Activated CD4-positive, alpha-beta T cell treated with anti-CD3 and anti-CD28 coated beads, Interleukin-2, amount 50 U/mL, for 4 hours (primary cell): ENCODE measurements at regions not wholly inside any gene's neighbourhood (a gene's known extent, or its start where the extent isn't known, plus 50 kb on each side); places are given as distances from the start of the nearest gene placed in this dataset.
"Not testable (repeated sequence)": the region's sequence is repeated elsewhere in the genome, so short reads cannot be mapped to it uniquely, and the experiment has no call there.

ENCODE experiments used
- DNase-seq, 2 experiments: peaks; one replicate each; pipeline ENCODE4 v3.0.0-alpha.2; 2020

- no peak for DNase-seq
Observed at GRCh38 chr3:88298189-88298588, 148.4 kb downstream of the C3orf38 start.

DNA sequence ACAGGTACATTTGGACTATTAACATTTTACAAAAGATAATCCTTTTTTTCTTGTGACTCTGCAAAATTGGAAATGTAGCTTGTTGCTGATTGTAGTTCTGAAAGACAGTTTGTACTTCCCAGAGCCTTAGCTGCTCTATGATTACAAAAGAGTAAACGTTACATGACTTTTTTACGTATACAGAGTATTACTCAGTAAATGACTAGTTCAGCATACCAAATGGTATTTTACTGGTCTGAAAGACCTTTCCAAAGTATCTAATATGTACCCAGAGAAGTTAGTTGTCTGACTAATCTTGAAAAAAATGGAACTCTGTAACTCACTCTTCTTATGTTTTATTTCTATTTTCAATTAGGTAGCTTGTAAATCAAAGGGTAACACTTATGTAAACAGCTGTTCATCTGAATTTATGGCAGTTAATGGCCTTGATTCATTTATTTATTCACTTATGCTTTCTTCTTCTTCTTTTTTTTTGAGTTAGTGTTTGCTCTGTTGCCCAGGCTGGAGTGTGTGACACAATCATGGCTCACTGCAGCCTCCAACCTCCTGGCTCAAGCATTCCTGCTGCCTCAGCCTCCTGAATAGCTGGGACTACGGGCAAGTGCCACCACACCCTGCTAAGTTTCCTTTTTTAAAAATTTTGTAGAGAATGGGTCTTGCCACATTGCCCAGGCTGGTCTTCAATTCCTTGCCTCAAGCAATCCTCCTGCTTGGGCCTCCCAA, 151.7 kb downstream of the C3orf38 start:
- DNase-seq, result no peak

- DNase-seq, result no peak
Observed at GRCh38 chr3:88301996-88302393, 152.2 kb downstream of the C3orf38 start.

- not testable (repeated sequence) for DNase-seq
Observed at GRCh38 chr3:88303331-88303904, 153.7 kb downstream of the C3orf38 start.

DNA sequence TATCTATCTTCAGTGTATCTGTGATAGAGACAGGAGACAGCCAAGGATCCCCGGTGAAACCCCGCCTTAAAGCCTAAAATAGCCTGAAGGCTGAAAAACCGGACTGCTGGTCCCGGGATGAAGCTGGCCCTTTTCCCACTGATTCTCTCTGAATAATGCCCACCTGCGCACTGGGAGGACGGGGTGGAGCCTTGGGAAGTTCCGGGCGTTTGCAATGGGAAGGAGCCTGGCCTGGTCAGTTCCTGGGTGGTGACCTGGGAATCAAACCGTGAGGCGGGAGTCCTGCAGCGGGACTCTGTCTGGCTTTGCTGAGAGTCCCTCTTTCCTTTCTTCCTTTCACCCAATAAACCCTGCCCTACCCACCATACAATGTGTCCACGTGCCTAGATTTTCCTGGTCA, 157.9 kb downstream of the C3orf38 start:
- DNase-seq, result no peak

DNA sequence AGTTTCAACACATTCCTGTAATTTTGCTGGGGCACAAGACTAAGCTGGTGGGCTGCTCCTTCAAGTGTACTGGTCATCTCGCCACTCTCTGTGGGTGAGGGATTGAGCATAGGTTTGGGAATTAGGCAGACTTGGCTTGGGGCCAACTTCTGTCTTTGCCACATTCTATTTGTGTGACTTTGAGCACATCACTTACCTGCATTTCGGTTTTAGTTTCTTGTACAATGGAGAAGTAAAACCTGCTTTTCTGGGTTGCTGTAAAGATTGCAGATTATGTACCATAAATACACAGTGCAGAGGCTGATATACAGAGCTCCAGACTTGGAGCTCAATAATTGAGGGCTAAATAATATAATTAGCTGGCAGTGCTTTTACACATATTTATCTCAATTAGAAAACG, 162.1 kb downstream of the C3orf38 start:
- no peak for DNase-seq

GRCh38 chr3:88312256-88312655, 162.5 kb downstream of the C3orf38 start:
- DNase-seq, result no peak

DNA sequence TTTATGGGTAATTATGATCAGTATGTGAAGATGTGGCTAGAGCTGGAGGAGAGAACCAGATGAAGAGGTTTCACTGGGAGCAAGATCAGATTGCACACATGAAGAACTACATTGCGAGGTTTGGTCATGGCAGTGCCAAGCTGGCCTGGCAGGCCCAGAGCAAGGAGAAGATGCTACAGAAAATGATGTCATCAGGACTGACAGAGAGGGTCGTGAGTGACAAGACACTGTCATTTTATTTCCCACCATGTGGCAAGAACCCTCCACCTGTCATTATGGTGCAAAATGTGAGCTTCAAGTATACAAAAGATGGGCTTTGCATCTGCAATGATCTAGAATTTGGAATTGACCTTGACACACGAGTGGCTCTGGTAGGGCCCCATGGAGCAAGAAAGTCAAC, 168.3 kb downstream of the C3orf38 start:
- no peak for DNase-seq

DNA sequence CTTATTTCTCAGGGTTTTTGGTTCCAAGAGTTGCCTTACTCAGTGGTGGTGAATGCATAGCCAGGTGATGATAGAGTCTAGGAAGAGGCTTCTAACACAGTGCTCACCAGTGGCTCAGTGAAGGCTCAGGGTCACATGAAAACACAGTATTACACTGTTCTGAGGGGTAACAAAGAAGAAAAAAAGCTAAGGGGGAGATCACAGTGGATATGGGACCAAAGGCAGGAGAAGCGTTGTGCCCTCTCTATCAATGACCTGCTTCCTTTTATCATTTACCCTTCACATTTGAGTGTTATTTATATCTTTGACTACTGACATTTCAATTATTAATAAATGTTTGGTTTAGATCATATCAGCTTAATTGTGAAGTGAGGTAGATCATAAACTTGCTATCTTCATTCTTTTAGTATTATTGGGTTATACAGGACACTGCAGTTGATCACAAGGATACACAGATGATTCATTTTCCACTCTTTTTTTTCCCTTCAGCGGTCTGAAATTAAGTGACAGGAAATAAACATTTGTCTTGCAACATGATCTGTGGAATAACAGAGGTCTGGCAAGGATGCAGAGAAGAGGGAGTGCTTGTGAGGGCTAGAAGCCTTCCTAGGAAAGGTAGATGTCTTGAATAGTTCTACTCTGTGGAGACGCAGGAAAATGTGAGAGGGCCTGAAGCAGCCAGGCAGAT, 171.7 kb downstream of the C3orf38 start:
- DNase-seq, result no peak

DNA sequence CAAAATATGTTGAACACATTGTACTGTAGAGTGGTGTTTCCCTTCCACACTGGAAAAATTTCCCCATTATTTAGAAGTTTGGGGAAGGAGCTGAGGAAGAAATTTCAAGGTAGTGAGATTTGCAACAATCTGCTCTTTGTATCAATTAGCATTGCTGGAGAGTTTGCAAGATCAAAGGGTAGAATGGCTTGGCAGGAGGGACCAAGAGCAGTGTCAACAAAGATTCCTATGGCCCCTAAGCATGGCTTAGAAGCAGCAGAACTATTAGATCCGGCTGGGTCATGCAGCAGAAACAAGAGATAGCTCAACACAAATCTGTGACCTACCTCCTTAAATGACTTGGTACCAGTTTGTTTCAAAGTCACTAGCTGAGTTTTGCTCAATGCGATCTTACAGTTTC, 175.0 kb downstream of the C3orf38 start:
- DNase-seq, result no peak

GRCh38 chr3:88334187-88334868, 184.6 kb downstream of the C3orf38 start:
- no peak for DNase-seq

GRCh38 chr3:88336894-88337293, 187.1 kb downstream of the C3orf38 start:
- DNase-seq, result no peak

DNA sequence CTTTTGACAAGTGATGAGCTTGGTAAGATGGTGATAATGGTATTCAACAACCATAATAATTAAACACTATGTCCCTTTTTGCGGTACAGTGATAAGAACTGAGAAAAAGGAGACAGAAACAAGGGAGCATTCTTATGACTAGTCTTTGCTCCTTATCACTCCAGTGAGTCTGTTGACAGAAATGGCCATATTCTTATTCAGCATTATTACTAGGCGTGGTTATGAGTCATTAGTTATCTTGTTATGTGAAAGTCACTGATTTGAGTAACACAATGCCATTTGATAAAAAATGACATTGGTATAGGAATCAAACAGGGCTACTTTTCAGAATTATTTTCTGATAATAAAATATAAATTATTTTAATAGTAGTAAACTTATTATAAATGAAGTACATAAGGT, 193.5 kb downstream of the C3orf38 start:
- DNase-seq, result no peak

- no peak for DNase-seq
Observed at GRCh38 chr3:88346643-88347042, 196.9 kb downstream of the C3orf38 start.

GRCh38 chr3:88362428-88362827, 212.7 kb downstream of the C3orf38 start:
- DNase-seq, result no peak

DNA sequence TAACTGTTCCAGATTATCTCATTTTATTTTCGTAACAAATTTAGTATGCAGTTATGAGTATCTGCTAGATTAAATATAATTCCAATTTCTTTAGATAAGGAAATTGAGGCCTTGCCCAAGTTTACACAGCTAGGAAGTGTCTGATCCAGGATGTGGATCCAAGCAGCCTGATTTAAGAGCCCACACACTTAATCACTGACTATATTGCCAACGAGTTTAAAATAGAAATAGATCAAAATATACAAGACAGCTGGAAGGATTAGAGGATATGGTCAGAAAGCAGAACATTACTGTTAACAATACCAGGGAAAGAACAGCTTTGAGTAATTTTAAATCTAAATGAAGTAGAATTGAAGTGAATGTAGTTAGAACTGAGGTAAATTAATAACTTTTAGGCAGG, 215.2 kb downstream of the C3orf38 start:
- DNase-seq, result no peak

- no peak for DNase-seq
Observed at GRCh38 chr3:88369337-88369736, 219.6 kb downstream of the C3orf38 start.

GRCh38 chr3:88369767-88370166, 220.0 kb downstream of the C3orf38 start:
- no peak for DNase-seq

DNA sequence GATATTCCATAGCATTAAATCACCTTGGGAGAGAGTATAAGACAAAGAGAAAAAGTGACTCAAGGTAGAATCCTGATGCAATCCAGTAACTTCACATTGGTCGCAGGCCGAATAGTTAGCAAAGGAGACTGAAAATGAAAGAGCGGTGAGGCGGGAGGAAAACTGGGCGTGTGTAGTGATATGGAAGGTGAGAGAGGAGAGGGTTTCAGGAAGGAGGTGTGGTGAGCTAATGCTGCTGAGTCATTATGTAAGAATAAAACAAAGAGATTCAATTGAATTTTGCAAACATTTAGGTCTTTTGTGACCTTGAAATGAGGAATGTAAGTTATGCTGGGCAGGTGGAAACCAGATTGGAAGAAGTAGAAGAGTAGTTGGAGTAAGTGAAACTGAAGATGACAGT, 235.3 kb downstream of the C3orf38 start:
- DNase-seq, result no peak

DNA sequence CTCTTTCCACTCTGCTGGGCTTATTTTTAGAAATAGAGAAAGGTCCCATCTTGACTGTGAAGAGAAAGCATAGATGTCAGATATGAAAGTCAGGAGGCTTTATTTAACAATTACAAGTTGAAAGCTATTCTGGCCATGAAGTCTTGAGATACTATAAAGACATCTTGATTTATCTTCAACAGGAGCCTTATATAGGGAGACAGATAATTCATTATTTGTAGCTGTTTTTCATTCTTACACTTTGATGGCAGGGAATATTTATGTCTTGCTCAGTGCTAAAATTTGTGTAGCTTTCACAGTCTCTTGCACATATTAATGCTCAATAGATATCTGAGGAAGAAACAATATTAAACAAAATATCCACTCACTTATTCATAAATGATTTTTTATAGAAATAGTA, 248.8 kb downstream of the C3orf38 start:
- no peak for DNase-seq

GRCh38 chr3:88403319-88403718, 253.6 kb downstream of the C3orf38 start:
- DNase-seq, result no peak

- no peak for DNase-seq
Observed at GRCh38 chr3:88408097-88408496, 258.3 kb downstream of the C3orf38 start.

- DNase-seq, result no peak
Observed at GRCh38 chr3:88408935-88409334, 259.2 kb downstream of the C3orf38 start.

DNA sequence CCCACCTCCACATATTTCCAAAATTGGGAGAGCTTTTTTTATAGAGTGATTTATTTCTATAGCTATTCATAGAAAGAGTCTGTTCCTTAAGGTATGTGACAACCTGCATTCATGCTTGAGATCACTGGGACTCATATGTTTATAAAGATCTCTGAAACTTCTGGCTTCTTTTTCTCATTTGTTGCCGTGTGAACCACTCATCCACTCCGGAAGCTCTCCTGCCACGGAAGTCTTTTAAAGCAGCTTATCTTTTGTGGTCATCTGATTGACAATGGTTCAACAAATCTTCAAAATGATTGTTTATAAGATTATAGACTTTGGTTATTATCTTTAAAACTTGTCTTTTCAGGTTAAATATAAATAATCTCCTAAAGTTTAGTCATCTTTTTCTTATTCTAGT, 260.5 kb downstream of the C3orf38 start:
- no peak for DNase-seq
